Gastrocnemius medialis (tissue), 4 donors: ENCODE measurements at regions not wholly inside any gene's neighbourhood (a gene's known extent, or its start where the extent isn't known, plus 50 kb on each side); places are given as distances from the start of the nearest gene placed in this dataset.

Experiments used
- POLR2A ChIP-seq, 2 donors: fragments of 450-650 bp; IDR thresholded peaks; one replicate each; pipeline ENCODE4 v1.6.1; 2017; ENCODE audit warnings: antibody characterized with exemption in 2 of 2, mild to moderate bottlenecking in 2 of 2, moderate library complexity in 2 of 2
- TF ChIP-seq, protein P1 (sequence below), 5 experiments: fragments of 450-650 bp in 3 of 5; fragments of 200-600 bp in 2 of 5; sonication (generic) in 2 of 5; IDR thresholded peaks in 4 of 5; conservative IDR thresholded peaks in 1 of 5; 1 replicate in 4 of 5; 2 replicates in 1 of 5; pipeline ENCODE4 v1.5.1; 2016 to 2019; ENCODE audit warnings: antibody characterized with exemption in 5 of 5, mild to moderate bottlenecking in 3 of 5, moderate library complexity in 3 of 5

DNA sequence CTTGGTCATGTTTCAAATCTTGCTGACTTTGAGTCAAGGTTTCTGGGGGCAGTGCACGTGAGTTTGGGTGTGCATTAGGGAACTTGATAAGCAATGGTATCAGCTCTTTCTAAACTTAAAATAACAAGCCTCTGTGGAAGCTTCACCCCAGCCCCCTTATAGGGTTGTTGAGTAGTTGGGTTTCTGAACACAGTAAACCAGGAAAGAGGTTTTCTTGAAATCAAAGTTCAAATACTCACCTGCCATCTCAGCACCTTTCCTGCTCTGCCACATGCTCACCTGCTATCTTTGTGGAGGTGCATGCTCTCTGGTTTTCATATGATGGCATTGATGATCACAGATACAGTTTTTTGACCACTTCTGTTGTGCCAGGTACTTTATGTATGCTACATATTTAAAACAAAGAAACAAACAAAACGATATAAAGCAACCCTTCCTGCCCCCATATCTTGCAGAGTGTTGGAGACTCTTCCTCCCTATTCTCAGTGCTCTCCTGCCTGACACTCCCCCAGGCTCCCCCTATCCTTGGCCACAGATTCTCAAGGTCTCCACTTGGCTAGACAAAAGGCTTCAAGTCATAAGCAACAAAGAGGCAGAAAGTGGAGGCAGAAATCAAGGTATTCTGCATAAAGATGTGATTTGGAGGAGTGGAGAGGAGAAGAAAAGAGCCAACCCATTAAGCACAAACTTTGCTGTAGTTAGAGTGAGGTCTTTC is 360.6 kb downstream of the CYRIA start:
- TF ChIP-seq, protein P1, sequence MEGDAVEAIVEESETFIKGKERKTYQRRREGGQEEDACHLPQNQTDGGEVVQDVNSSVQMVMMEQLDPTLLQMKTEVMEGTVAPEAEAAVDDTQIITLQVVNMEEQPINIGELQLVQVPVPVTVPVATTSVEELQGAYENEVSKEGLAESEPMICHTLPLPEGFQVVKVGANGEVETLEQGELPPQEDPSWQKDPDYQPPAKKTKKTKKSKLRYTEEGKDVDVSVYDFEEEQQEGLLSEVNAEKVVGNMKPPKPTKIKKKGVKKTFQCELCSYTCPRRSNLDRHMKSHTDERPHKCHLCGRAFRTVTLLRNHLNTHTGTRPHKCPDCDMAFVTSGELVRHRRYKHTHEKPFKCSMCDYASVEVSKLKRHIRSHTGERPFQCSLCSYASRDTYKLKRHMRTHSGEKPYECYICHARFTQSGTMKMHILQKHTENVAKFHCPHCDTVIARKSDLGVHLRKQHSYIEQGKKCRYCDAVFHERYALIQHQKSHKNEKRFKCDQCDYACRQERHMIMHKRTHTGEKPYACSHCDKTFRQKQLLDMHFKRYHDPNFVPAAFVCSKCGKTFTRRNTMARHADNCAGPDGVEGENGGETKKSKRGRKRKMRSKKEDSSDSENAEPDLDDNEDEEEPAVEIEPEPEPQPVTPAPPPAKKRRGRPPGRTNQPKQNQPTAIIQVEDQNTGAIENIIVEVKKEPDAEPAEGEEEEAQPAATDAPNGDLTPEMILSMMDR (IDR thresholded peaks at IDR 0.05 in 4 of 5, conservative IDR thresholded peaks at IDR 0.05 in 1 of 5) = no peak
- TF ChIP-seq POLR2A (IDR thresholded peaks at IDR 0.05) = no peak
